ENCODE measurements at regions not wholly inside any gene's neighbourhood (a gene's known extent, or its start where the extent isn't known, plus 50 kb on each side); places are given as distances from the start of the nearest gene placed in this dataset.

- Histone ChIP-seq H3K4me1 (ENCODE audit: insufficient read depth) (peaks cover 10% of the 10 kb centered on the region), H3K4me3 (no peak overlapping the region), H3K27me3 (no peaks in the 10 kb centered on the region), H4K20me1 (ENCODE audit: insufficient read depth, poor library complexity, severe bottlenecking) (no peaks in the 10 kb centered on the region), H3K9me2 (replicated peaks; ENCODE audit: insufficient read depth) (no peaks in the 10 kb centered on the region), H3K36me3 (replicated peaks; ENCODE audit: insufficient read depth, low read depth) (no peaks in the 10 kb centered on the region), H3K27ac (no peak overlapping the region), H3K4me2 (no peak overlapping the region), H2AFZ (no peak overlapping the region), H3K79me2 (no peaks in the 10 kb centered on the region), H3K9me3 (ENCODE audit: low read depth) (no peaks in the 10 kb centered on the region)
- TF ChIP-seq EZH2 (IDR thresholded peaks at IDR 0.05; ENCODE audit: borderline replicate concordance) = no peak
- TF ChIP-seq EZH2phosphoT487 (IDR thresholded peaks at IDR 0.05; ENCODE audit: low read depth, severe bottlenecking, unreplicated experiment) = no peak
- TF ChIP-seq CTCF (IDR thresholded peaks at IDR 0.05; ENCODE audit: poor library complexity) = no peak
- DNase-seq (ENCODE audit: low spot score) = no peak
- WGBS (ENCODE audit: low lambda C conversion rate, missing lambda C conversion rate) = 70% methylated on average over 20 of the region's 21 CpGs
These were observed 88.0 kb upstream of the INSIG1 start for GRCh38 chr7:155209478-155210319.

GRCh38 chr7:155210356-155210755 is 87.3 kb upstream of the INSIG1 start:
- H3K27ac ChIP-seq = no peak overlapping the region
- H3K4me2 ChIP-seq = no peak overlapping the region
- no peaks in the 10 kb centered on the region for H3K79me2 ChIP-seq
- H3K4me3 ChIP-seq = no peak overlapping the region
- H4K20me1 ChIP-seq (ENCODE audit: insufficient read depth, poor library complexity, severe bottlenecking) = no peaks in the 10 kb centered on the region
- no peaks in the 10 kb centered on the region for H3K9me3 ChIP-seq (ENCODE audit: low read depth)
- DNase-seq (ENCODE audit: low spot score) = peak; percentile 41
- H3K4me1 ChIP-seq (ENCODE audit: insufficient read depth) = peaks cover 15% of the 10 kb centered on the region
- 59% methylated on average over 5 of the region's 7 CpGs for WGBS (ENCODE audit: low lambda C conversion rate, missing lambda C conversion rate)
- H2AFZ ChIP-seq = no peak overlapping the region
- no peaks in the 10 kb centered on the region for H3K27me3 ChIP-seq
- H3K9me2 ChIP-seq (replicated peaks; ENCODE audit: insufficient read depth) = no peaks in the 10 kb centered on the region
- H3K36me3 ChIP-seq (replicated peaks; ENCODE audit: insufficient read depth, low read depth) = no peaks in the 10 kb centered on the region
- TF ChIP-seq EZH2phosphoT487 (IDR thresholded peaks at IDR 0.05; ENCODE audit: low read depth, severe bottlenecking, unreplicated experiment) = no peak
- TF ChIP-seq CTCF (IDR thresholded peaks at IDR 0.05; ENCODE audit: poor library complexity) = no peak
- no peak for TF ChIP-seq EZH2 (IDR thresholded peaks at IDR 0.05; ENCODE audit: borderline replicate concordance)

GRCh38 chr7:155211173-155211572 is 86.5 kb upstream of the INSIG1 start:
- H3K4me1 ChIP-seq (ENCODE audit: insufficient read depth) = peaks cover 15% of the 10 kb centered on the region
- no peaks in the 10 kb centered on the region for H3K9me3 ChIP-seq (ENCODE audit: low read depth)
- H3K4me3 ChIP-seq = no peak overlapping the region
- no peaks in the 10 kb centered on the region for H3K79me2 ChIP-seq
- no peaks in the 10 kb centered on the region for H3K27me3 ChIP-seq
- TF ChIP-seq EZH2 (IDR thresholded peaks at IDR 0.05; ENCODE audit: borderline replicate concordance) (no peak), CTCF (IDR thresholded peaks at IDR 0.05; ENCODE audit: poor library complexity) (no peak), EZH2phosphoT487 (IDR thresholded peaks at IDR 0.05; ENCODE audit: low read depth, severe bottlenecking, unreplicated experiment) (no peak)
- H3K27ac ChIP-seq = no peak overlapping the region
- no peak overlapping the region for H3K4me2 ChIP-seq
- no peaks in the 10 kb centered on the region for H4K20me1 ChIP-seq (ENCODE audit: insufficient read depth, poor library complexity, severe bottlenecking)
- no peaks in the 10 kb centered on the region for H3K9me2 ChIP-seq (replicated peaks; ENCODE audit: insufficient read depth)
- H3K36me3 ChIP-seq (replicated peaks; ENCODE audit: insufficient read depth, low read depth) = no peaks in the 10 kb centered on the region
- H2AFZ ChIP-seq = no peak overlapping the region
- WGBS (ENCODE audit: low lambda C conversion rate, missing lambda C conversion rate) = 86% methylated on average over 6 of the region's 6 CpGs
- no peak for DNase-seq (ENCODE audit: low spot score)

Measured in hepatocyte (in vitro differentiated cells).